Mucosa of stomach (tissue), 1 donor: ENCODE measurements at regions not wholly inside any gene's neighbourhood (a gene's known extent, or its start where the extent isn't known, plus 50 kb on each side); places are given as distances from the start of the nearest gene placed in this dataset.

Experiments
- H3K27me3 ChIP-seq: one replicate; pipeline ENCODE4 v1.7.0; 2013; ENCODE audit warnings: mild to moderate bottlenecking, low read length; ENCODE audit not compliant: control insufficient read depth, insufficient read depth
- H3K36me3 ChIP-seq: one replicate; pipeline ENCODE4 v1.7.0; 2013; ENCODE audit warnings: low read length; ENCODE audit not compliant: control insufficient read depth, insufficient read depth
- H3K4me1 ChIP-seq: one replicate; pipeline ENCODE4 v1.7.0; 2013; ENCODE audit warnings: mild to moderate bottlenecking, low read length; ENCODE audit not compliant: control insufficient read depth, insufficient read depth
- H3K4me3 ChIP-seq: one replicate; pipeline ENCODE4 v1.7.0; 2013; ENCODE audit warnings: low read length
- H3K9ac ChIP-seq: one replicate; pipeline ENCODE4 v1.7.0; 2013; ENCODE audit warnings: mild to moderate bottlenecking, low read length, moderate library complexity
- H3K9me3 ChIP-seq: one replicate; pipeline ENCODE4 v1.7.0; 2013; ENCODE audit warnings: mild to moderate bottlenecking, low read length, moderate library complexity; ENCODE audit not compliant: control insufficient read depth
- donor health status: Pancreatic carcinoma.

GRCh38 chr12:132393991-132394949 lies 64.9 kb upstream of the GALNT9 start:
- Histone ChIP-seq H3K36me3 (no peaks in the 10 kb centered on the region), H3K9ac (no peak overlapping the region), H3K4me1 (no peaks in the 10 kb centered on the region), H3K9me3 (no peaks in the 10 kb centered on the region), H3K27me3 (peaks cover 40% of the 10 kb centered on the region), H3K4me3 (no peak overlapping the region)

GRCh38 chr12:132393245-132393795 lies 63.9 kb upstream of the GALNT9 start:
- Histone ChIP-seq H3K36me3 (no peaks in the 10 kb centered on the region), H3K27me3 (peaks cover 37% of the 10 kb centered on the region), H3K4me3 (no peak overlapping the region), H3K4me1 (no peaks in the 10 kb centered on the region), H3K9ac (no peak overlapping the region), H3K9me3 (no peaks in the 10 kb centered on the region)

GRCh38 chr12:132392389-132393244 lies 63.2 kb upstream of the GALNT9 start:
- Histone ChIP-seq H3K27me3 (peaks cover 30% of the 10 kb centered on the region), H3K9me3 (no peaks in the 10 kb centered on the region), H3K4me1 (no peaks in the 10 kb centered on the region), H3K36me3 (no peaks in the 10 kb centered on the region), H3K4me3 (no peak overlapping the region), H3K9ac (no peak overlapping the region)

- H3K27me3 ChIP-seq = peaks cover 22% of the 10 kb centered on the region
- H3K36me3 ChIP-seq = no peaks in the 10 kb centered on the region
- H3K9ac ChIP-seq = no peak overlapping the region
- H3K9me3 ChIP-seq = no peaks in the 10 kb centered on the region
- H3K4me3 ChIP-seq = no peak overlapping the region
- H3K4me1 ChIP-seq = no peaks in the 10 kb centered on the region
Measured at GRCh38 chr12:132391326-132392041, 62.1 kb upstream of the GALNT9 start.

- no peak overlapping the region for H3K4me3 ChIP-seq
- H3K9me3 ChIP-seq = no peaks in the 10 kb centered on the region
- H3K4me1 ChIP-seq = no peaks in the 10 kb centered on the region
- peaks cover 22% of the 10 kb centered on the region for H3K27me3 ChIP-seq
- no peak overlapping the region for H3K9ac ChIP-seq
- no peaks in the 10 kb centered on the region for H3K36me3 ChIP-seq
Measured at GRCh38 chr12:132390287-132391076, 61.1 kb upstream of the GALNT9 start.

GRCh38 chr12:132389526-132390286 lies 60.3 kb upstream of the GALNT9 start:
- no peak overlapping the region for H3K4me3 ChIP-seq
- H3K9ac ChIP-seq = no peak overlapping the region
- no peaks in the 10 kb centered on the region for H3K4me1 ChIP-seq
- no peaks in the 10 kb centered on the region for H3K9me3 ChIP-seq
- H3K27me3 ChIP-seq = peaks cover 22% of the 10 kb centered on the region
- no peaks in the 10 kb centered on the region for H3K36me3 ChIP-seq

GRCh38 chr12:132389026-132389425 lies 59.6 kb upstream of the GALNT9 start:
- H3K4me3 ChIP-seq = no peak overlapping the region
- no peak overlapping the region for H3K9ac ChIP-seq
- H3K4me1 ChIP-seq = no peaks in the 10 kb centered on the region
- H3K36me3 ChIP-seq = no peaks in the 10 kb centered on the region
- H3K9me3 ChIP-seq = no peaks in the 10 kb centered on the region
- H3K27me3 ChIP-seq = peaks cover 22% of the 10 kb centered on the region

- no peaks in the 10 kb centered on the region for H3K4me1 ChIP-seq
- peaks cover 22% of the 10 kb centered on the region for H3K27me3 ChIP-seq
- no peak overlapping the region for H3K9ac ChIP-seq
- H3K36me3 ChIP-seq = no peaks in the 10 kb centered on the region
- H3K4me3 ChIP-seq = no peak overlapping the region
- no peaks in the 10 kb centered on the region for H3K9me3 ChIP-seq
Measured at GRCh38 chr12:132388379-132389015, 59.1 kb upstream of the GALNT9 start.

GRCh38 chr12:132386926-132387497 lies 57.6 kb upstream of the GALNT9 start:
- H3K9ac ChIP-seq = no peak overlapping the region
- H3K4me1 ChIP-seq = no peaks in the 10 kb centered on the region
- no peaks in the 10 kb centered on the region for H3K36me3 ChIP-seq
- no peak overlapping the region for H3K4me3 ChIP-seq
- H3K9me3 ChIP-seq = no peaks in the 10 kb centered on the region
- peaks cover 15% of the 10 kb centered on the region for H3K27me3 ChIP-seq
